GM12801 (cell line): ENCODE measurements at regions not wholly inside any gene's neighbourhood (a gene's known extent, or its start where the extent isn't known, plus 50 kb on each side); places are given as distances from the start of the nearest gene placed in this dataset.

Source experiments
- TF ChIP-seq, protein P1 (sequence below): IDR thresholded peaks from one replicate; pipeline ENCODE4 v1.5.1; 2011; ENCODE audit warnings: control low read depth; ENCODE audit not compliant: insufficient read length; ENCODE audit errors: extremely low read depth

DNA sequence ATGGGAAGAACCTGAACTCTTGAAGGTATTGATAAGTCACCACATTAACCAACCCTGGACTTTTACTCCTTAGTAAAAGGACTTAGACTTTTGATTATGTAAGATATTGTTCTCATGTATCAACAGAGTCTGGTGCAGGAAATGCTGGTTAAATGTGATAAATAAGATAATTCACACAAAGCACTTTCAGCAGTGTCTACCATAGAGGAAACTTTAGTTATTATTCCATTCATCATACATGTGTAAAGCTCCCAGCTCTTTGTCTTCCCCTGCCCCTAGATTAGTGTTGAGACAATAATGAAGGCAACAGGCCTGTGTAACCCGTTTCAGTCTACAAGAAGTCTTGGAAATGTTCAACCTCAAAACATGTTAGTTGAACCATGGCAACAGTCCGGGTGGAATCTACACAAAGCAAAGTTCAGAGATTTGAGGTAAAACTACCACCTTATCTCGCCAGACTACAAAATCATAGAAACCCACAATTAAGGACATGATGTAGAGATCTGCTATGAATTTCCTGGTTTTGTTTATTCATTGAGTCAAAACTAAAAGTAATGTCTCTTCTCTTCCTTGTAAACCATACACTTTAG lies 109.9 kb upstream of the ADO start:
- TF ChIP-seq, protein P1, sequence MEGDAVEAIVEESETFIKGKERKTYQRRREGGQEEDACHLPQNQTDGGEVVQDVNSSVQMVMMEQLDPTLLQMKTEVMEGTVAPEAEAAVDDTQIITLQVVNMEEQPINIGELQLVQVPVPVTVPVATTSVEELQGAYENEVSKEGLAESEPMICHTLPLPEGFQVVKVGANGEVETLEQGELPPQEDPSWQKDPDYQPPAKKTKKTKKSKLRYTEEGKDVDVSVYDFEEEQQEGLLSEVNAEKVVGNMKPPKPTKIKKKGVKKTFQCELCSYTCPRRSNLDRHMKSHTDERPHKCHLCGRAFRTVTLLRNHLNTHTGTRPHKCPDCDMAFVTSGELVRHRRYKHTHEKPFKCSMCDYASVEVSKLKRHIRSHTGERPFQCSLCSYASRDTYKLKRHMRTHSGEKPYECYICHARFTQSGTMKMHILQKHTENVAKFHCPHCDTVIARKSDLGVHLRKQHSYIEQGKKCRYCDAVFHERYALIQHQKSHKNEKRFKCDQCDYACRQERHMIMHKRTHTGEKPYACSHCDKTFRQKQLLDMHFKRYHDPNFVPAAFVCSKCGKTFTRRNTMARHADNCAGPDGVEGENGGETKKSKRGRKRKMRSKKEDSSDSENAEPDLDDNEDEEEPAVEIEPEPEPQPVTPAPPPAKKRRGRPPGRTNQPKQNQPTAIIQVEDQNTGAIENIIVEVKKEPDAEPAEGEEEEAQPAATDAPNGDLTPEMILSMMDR = no peak

DNA sequence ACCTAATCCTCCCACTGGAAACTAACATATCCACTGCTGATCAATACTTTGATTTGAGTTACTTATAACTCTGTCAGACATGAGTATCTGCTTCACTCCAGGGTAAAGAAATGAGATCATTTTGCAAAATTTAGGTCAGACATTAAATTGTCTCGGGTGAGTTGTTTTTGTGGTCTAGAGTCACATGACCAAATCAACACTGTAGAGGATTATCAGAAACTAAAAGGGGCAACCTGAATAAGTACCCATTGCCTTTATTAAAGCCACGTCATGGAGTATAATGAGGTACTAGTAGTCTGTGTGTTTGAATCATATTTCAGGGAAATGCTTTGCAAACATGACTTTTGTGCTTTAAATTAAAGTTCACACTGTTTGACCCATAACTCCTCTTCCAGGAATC lies 107.7 kb upstream of the ADO start:
- TF ChIP-seq, protein P1 = no peak

DNA sequence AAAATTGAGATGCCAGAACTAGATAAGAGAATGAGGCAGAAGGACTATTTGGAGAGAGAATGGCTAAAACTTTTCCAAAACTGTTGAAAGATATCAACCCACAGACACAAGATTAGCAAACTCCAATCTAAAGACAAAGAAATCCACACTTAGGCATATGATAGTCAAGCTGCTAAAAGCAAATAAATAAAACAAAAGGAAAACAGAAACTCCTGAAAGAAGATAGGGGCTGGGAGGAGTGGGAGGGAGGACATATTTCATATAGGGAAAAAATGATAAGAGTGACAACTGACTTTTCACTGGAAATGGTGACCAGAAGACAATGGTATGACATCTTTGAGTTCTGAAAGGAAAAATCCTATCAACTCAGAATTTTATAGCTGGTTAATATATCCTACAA lies 105.4 kb upstream of the ADO start:
- TF ChIP-seq, protein P1 = no peak

DNA sequence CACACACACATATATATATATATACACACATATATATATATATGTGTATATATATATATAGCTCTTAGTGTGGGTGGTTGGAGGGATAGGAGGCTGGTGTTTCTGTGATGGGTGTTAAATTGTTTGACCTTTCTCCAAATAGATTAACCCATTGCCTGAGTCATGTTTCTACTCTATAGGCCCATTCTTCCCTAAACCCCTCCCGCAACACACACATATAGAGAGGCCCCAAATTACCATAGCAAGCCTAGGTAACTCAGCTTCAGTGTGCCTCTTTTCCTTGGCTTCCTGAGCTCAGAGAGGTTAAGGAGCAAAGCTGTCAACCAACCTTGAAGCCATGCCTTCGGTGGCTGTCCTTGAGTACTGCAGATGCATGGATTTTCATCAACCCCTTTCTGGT lies 98.7 kb upstream of the ADO start:
- TF ChIP-seq, protein P1 = no peak

DNA sequence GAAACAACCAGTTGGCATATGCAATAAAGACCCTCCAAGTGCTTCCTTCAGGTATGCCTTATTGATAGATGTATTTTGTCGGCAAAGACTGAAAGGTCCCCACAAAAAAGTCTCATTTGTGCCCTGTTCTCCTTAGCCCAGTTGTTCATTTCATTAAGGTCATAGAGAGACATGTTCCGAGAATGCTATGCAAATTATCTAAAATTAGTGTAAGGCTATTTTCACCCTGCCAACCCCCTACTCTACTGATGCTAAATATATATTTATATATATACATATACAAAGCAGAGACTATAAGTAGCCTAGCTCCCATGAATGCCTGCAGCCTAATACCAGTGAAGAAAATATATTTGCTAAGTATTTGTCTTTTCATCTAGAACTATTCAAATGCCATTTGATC lies 96.7 kb upstream of the ADO start:
- TF ChIP-seq, protein P1 = no peak

DNA sequence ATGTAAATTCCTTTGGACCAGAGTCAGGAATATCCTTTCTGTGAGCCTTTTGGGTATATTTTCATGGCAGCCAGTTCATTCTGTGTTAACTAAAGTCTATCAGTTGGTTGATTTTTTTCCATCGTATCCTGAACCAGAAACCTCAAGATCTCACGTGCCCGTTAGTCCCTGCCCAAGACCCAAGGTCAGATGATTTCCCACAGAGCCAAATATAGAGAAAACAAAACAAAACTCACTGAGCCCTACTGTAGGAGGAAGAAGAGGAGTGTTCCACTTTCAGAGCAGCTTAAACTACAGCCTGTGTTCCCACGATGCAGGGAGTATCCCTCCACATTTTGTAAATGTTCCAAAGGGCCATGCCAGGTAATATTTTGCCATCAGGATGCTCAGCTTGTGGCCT lies 96.0 kb upstream of the ADO start:
- TF ChIP-seq, protein P1 = no peak

DNA sequence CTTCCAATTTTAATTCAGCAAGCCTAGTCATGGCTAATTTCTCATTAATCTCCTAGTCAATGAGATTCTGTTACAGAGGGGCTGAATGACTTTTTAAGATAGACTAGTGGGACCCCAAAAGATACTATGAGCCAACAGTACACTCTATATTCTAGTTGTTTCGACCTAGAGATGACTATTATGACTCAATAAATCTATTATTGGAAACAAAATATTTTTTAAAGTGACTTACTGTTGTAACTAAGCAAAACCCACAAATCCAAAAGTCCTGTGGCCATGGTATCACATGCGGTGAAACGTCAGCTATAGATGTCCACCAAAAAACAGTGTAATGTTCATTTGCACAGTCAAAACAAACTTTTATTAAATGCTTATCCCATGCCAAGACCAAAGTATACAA lies 95.3 kb upstream of the ADO start:
- TF ChIP-seq, protein P1 = no peak
